Epithelial cell of esophagus (primary cell): ENCODE measurements at regions not wholly inside any gene's neighbourhood (a gene's known extent, or its start where the extent isn't known, plus 50 kb on each side); places are given as distances from the start of the nearest gene placed in this dataset.

Experiments used
- DNase-seq: peaks from one replicate; pipeline ENCODE4 v3.0.0; 2010; ENCODE audit warnings: low read depth
- H3K4me3 ChIP-seq: 2 replicates; pipeline ENCODE4 v1.5.1; 2011; ENCODE audit warnings: mild to moderate bottlenecking, low read length, control low read depth
- TF ChIP-seq, protein P1 (sequence below): IDR thresholded peaks from 2 replicates; pipeline ENCODE4 v1.5.1; 2011; ENCODE audit warnings: low read depth, mild to moderate bottlenecking, low read length, control low read depth, inconsistent platforms; ENCODE audit not compliant: insufficient read depth; ENCODE audit errors: missing control alignments

DNA sequence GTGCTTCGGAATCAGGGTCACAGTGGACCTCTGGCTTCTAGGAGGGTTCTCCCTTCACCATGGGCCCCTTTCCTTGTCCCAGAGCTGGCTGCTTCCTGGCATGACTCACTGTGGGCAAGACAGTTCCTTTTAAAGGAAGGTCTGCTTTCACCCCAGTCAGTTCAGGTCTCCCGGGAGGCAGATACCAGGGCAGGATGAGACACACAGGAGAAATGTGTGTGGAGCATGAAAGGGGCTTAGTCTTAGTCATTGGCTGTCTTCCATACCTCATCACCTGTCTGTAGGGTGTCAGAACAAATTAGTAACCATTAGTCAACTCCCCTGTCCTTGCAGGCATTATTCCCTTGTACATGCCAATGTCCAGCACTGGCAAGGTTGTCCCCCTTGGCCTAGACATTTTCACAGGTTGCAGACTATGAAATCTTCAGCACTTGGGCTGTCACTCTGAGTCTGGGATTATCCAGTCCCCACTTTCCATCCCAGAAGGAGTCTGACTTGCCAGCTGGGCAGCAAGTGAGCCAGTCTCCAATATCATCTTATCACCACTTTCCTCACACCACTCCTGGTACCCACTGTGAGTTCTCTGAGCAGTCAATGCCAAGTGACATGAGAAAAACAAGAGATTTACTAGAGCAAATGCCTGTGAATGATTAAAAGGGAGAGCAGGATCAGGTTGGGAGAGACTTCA lies 76.8 kb upstream of the MEDAG start:
- H3K4me3 ChIP-seq = no peak overlapping the region
- peak; percentile 98 for DNase-seq
- TF ChIP-seq, protein P1, sequence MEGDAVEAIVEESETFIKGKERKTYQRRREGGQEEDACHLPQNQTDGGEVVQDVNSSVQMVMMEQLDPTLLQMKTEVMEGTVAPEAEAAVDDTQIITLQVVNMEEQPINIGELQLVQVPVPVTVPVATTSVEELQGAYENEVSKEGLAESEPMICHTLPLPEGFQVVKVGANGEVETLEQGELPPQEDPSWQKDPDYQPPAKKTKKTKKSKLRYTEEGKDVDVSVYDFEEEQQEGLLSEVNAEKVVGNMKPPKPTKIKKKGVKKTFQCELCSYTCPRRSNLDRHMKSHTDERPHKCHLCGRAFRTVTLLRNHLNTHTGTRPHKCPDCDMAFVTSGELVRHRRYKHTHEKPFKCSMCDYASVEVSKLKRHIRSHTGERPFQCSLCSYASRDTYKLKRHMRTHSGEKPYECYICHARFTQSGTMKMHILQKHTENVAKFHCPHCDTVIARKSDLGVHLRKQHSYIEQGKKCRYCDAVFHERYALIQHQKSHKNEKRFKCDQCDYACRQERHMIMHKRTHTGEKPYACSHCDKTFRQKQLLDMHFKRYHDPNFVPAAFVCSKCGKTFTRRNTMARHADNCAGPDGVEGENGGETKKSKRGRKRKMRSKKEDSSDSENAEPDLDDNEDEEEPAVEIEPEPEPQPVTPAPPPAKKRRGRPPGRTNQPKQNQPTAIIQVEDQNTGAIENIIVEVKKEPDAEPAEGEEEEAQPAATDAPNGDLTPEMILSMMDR = no peak

DNA sequence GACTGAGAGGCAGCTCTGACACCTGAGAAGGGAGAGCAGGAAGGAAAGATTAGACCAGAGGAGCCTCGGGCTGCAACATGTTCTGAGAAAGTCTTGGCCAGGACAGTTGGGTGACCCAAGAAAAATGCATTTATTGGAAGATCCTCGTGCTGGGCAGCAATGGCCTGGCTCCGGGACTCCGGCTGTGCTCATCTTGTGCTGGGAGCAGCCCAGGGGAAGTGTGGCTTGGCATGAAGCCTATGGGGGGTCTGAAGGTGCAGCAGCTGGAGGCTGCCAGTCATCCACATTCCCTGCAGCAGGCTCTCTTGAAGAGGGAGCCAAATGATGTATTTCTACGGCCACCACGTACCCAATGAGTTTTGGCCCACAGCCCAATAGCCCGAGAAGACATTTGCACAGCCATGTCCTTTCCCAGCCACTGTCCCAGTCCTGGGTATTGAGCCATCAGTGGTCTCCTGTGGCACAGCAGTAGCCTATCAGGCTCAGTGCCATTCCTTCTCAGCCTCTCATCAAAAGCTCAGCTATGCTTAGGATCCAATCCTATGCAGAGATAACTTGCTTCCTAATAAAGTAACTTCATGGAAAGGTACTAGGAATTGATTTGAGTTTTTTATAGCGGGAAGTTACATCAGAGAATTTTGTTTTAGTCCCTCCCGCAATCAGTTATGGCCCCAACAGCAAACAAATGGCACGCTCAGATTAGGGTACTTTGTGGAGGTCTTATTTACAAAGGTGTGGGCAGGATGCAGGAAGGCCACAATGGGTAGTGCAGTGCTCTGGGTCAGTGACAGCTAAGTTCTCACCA lies 76.0 kb upstream of the MEDAG start:
- DNase-seq = peak; percentile 39
- TF ChIP-seq, protein P1 = no peak
- no peak overlapping the region for H3K4me3 ChIP-seq

DNA sequence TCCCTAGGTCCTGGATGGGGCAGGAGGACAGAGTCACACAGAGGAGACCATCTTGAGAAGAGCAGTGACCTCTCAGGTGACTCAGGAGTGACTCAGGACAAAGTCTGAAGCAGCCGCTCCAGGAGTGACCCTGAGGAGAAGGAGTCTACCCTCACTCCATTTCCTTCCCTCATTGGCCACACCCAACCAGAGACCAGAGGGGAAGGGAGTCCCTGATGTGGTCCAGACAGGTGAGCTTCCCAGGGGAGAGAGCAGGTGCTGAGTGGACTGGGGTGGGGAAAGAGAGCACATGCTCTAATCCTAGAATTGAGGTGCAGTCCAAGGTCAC lies 75.5 kb upstream of the MEDAG start:
- H3K4me3 ChIP-seq = no peak overlapping the region
- DNase-seq = no peak
- TF ChIP-seq, protein P1 = no peak

DNA sequence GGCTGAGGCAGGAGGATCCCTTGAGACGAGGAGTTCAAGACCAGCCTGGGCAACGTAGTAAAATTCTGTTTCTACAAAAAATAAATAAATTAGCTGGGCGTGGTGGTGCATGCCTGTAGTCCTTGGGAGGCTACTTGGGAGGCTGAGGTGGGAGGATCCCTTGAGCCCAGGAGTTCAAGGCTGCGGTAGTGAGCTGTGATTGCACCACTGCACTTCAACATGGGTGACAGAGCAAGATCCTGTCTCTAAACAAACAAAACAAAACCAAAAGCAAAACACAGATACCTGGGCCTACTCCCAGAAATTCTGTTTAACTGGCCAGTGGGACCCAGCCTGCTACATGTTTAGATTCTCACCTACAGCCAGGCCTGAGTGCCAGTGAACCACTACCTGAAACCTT lies 74.6 kb upstream of the MEDAG start:
- H3K4me3 ChIP-seq = no peak overlapping the region
- TF ChIP-seq, protein P1 = no peak
- no peak for DNase-seq

DNA sequence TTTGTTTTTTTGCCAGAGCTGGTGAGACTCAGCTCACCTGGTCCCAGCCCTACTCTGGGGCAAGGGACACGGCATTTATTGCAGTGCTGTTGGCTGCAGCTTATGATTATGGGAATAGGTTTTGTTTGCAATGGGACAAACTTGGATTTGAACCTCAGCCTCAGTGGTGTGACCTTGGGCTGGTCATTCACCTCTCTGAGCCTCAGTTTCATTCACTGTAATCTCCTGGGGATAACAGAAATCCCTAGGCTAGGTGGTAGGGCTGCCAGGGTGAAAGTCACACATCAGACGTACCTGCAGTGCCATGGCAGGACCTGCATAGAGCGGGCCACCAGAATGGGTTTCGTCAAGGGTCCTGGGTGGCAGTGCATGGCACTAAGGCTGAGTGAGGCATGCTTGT lies 73.7 kb upstream of the MEDAG start:
- no peak overlapping the region for H3K4me3 ChIP-seq
- no peak for DNase-seq
- TF ChIP-seq, protein P1 = no peak

DNA sequence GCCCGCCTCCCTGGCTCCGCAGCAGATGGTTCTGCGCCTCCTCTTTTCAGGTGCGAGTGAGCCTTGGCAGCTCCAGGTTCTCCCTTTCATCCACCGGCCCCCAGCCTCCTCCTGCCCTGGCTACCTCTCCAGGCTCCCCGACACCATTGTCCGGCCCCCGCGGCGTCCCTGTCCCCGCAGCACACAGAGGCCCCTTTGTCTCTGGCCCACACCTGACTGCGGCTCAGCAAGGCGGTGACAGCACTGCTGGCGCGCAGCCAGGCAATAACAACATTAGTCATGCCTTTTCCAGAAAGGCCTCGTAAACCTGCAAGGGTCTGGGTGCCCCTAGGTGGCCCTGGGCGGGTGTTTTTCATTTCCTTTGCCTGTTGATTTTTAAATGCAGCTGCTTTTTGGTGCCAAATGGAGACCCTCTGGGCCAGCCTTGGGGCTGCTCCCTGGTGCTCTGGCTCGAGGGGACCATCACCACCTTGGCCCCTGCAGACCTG lies 73.2 kb upstream of the MEDAG start:
- peak; percentile 89 for DNase-seq

More for the DNA sequence above, 73.2 kb upstream of the MEDAG start:
- no peak overlapping the region for H3K4me3 ChIP-seq
- TF ChIP-seq, protein P1 = no peak
